Naive thymus-derived CD4-positive, alpha-beta T cell (primary cell): ENCODE measurements at regions not wholly inside any gene's neighbourhood (a gene's known extent, or its start where the extent isn't known, plus 50 kb on each side); places are given as distances from the start of the nearest gene placed in this dataset.
"Not testable (repeated sequence)": the region's sequence is repeated elsewhere in the genome, so short reads cannot be mapped to it uniquely, and the experiment has no call there.

ENCODE experiments used
- ATAC-seq: fragments of 150-1000 bp; cut with Tn5 transposase; 2 replicates; pipeline ENCODE4 v1.10.0; 2021; ENCODE audit warnings: mild to moderate bottlenecking, moderate library complexity
- CTCF ChIA-PET: fragments of 350-600 bp; sonication (Branson Sonifier 250); formaldehyde crosslinking; loops from one replicate; lab custom pipeline; 2021; ENCODE audit warnings: antibody characterized with exemption; lab: Charles Lee
- POLR2A ChIA-PET: fragments of 350-600 bp; sonication (Branson Sonifier 250); formaldehyde crosslinking; loops from one replicate; lab custom pipeline; 2021; ENCODE audit warnings: antibody characterized with exemption, inconsistent platforms; lab: Charles Lee
- DNase-seq, 9 donors: peaks; one replicate each; pipeline versions ENCODE4 v3.0.0 to v3.0.0-alpha.2; 2020 to 2022; ENCODE audit warnings: mixed read lengths in 1 of 9
- H3K27ac ChIP-seq: one replicate; pipeline ENCODE4 v1.7.0; 2013; ENCODE audit warnings: mild to moderate bottlenecking, low read depth, low read length, moderate library complexity
- H3K27me3 ChIP-seq, 2 donors: one replicate each; pipeline ENCODE4 v1.7.0; 2013; ENCODE audit warnings: low read length in 2 of 2, mild to moderate bottlenecking in 2 of 2, moderate library complexity in 2 of 2; ENCODE audit not compliant: control insufficient read depth in 2 of 2, insufficient read depth in 2 of 2
- H3K36me3 ChIP-seq, 3 experiments: 1 replicate in 2 of 3; 2 replicates in 1 of 3; pipeline ENCODE4 v1.7.0; 2013; ENCODE audit warnings: low read length in 3 of 3, mild to moderate bottlenecking in 3 of 3, moderate library complexity in 1 of 3; ENCODE audit not compliant: insufficient read depth in 3 of 3, control insufficient read depth in 2 of 3
- H3K4me1 ChIP-seq, 2 donors: one replicate each; pipeline ENCODE4 v1.7.0; 2013; ENCODE audit warnings: low read length in 2 of 2, mild to moderate bottlenecking in 2 of 2, moderate library complexity in 1 of 2; ENCODE audit not compliant: control insufficient read depth in 2 of 2, insufficient read depth in 2 of 2
- H3K4me3 ChIP-seq: 2 replicates; pipeline ENCODE4 v1.7.0; 2013; ENCODE audit warnings: mild to moderate bottlenecking, low read length
- H3K9me3 ChIP-seq, 3 experiments: 1 replicate in 2 of 3; 2 replicates in 1 of 3; pipeline ENCODE4 v1.7.0; 2013; ENCODE audit warnings: low read length in 3 of 3; ENCODE audit not compliant: control insufficient read depth in 2 of 3
- H3K27ac Mint-ChIP-seq, 9 donors: one replicate each; pipeline ENCODE4 v1.8.0; 2020 to 2022; ENCODE audit warnings: mixed read lengths in 9 of 9, mild to moderate bottlenecking in 8 of 9, moderate library complexity in 5 of 9, inconsistent platforms in 2 of 9
- H3K27me3 Mint-ChIP-seq, 5 donors: one replicate each; pipeline ENCODE4 v1.8.0; 2021 to 2022; ENCODE audit warnings: mixed read lengths in 5 of 5, mild to moderate bottlenecking in 1 of 5
- H3K36me3 Mint-ChIP-seq, 5 donors: one replicate each; pipeline ENCODE4 v1.8.0; 2020 to 2022; ENCODE audit warnings: mixed read lengths in 5 of 5, mild to moderate bottlenecking in 3 of 5, inconsistent platforms in 1 of 5
- H3K4me1 Mint-ChIP-seq, 7 donors: one replicate each; pipeline ENCODE4 v1.8.0; 2020 to 2022; ENCODE audit warnings: mixed read lengths in 7 of 7, mild to moderate bottlenecking in 3 of 7, inconsistent platforms in 1 of 7
- H3K4me3 Mint-ChIP-seq, 10 donors: one replicate each; pipeline ENCODE4 v1.8.0; 2020 to 2022; ENCODE audit warnings: mild to moderate bottlenecking in 10 of 10, mixed read lengths in 10 of 10, moderate library complexity in 6 of 10, inconsistent platforms in 2 of 10
- H3K9me3 Mint-ChIP-seq, 11 donors: one replicate each; pipeline ENCODE4 v1.8.0; 2020 to 2022; ENCODE audit warnings: mixed read lengths in 11 of 11, mild to moderate bottlenecking in 4 of 11, inconsistent platforms in 1 of 11, moderate library complexity in 1 of 11
- intact Hi-C, 2 donors: fragments of 100-400 bp; cut with micrococcal nuclease; formaldehyde crosslinking; loops; one replicate each; pipeline ENCODE4 v1.15.1; 2023

DNA sequence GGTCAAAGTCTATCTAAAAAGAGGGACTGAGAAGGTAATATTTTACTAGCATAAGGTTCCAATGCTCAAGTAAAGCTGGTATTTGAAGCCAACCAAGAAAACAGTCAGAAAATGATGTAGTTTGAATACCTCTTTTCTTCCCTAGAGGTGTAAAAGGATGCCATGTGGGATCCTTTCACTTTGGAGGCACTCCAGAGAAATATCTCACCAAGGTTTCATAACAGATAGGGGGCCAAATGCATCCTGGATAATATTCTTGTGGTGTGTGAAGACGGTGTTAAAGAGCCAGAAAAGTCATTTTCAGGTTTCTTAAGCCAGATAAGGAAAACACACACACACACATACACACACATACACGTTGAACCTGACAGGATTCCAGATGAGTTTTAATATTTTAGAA lies 136.1 kb upstream of the PRKD1 start:
- H3K36me3 ChIP-seq, result no peaks in the 10 kb centered on the region
- H3K27ac ChIP-seq, result no peak overlapping the region
- POLR2A ChIA-PET, result no interaction called here
- ATAC-seq (no peak), DNase-seq (no peak)
- no peaks in the 10 kb centered on the region for H3K27me3 ChIP-seq
- Mint-ChIP-seq H3K27me3 (no peaks in the 10 kb centered on the region), H3K4me1 (no peaks in the 10 kb centered on the region), H3K4me3 (no peak overlapping the region), H3K9me3 (peaks cover 0 to 15% (median 9%) of the 10 kb centered on the region in 11 donors), H3K27ac (no peak overlapping the region), H3K36me3 (no peaks in the 10 kb centered on the region)
- no peaks in the 10 kb centered on the region for H3K9me3 ChIP-seq
- CTCF ChIA-PET, result no interaction called here
- no peak overlapping the region for H3K4me3 ChIP-seq
- H3K4me1 ChIP-seq, result no peaks in the 10 kb centered on the region
- intact Hi-C loops, result no loop called here

DNA sequence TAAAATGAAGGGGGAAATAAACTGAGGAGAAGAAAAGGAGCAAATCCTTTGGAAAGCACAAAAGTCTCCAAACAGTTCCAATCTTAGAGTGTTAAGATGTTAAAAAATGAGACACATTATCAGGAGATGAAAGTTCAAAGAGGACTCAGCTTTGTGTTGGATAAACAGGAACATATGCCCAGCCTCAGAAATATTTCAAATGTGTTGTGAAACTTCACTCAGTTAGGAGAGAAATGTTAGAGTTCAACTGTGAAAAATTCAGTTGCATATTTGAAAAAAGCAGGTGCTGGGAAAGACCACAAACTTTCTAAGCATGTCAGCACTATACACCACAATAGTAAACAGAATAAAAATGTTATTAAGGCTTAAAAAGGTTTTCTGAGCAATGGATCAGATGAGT lies 136.8 kb upstream of the PRKD1 start:
- H3K27ac Mint-ChIP-seq, result no peak overlapping the region
- no peaks in the 10 kb centered on the region for H3K36me3 ChIP-seq
- H3K4me1 Mint-ChIP-seq, result no peaks in the 10 kb centered on the region
- H3K27me3 Mint-ChIP-seq, result no peaks in the 10 kb centered on the region
- CTCF ChIA-PET, result no interaction called here
- H3K27ac ChIP-seq, result no peak overlapping the region
- no peaks in the 10 kb centered on the region for H3K36me3 Mint-ChIP-seq
- ATAC-seq (no peak), DNase-seq (no peak)
- no peaks in the 10 kb centered on the region for H3K27me3 ChIP-seq
- no peak overlapping the region for H3K4me3 ChIP-seq
- H3K4me3 Mint-ChIP-seq, result no peak overlapping the region
- intact Hi-C loops, result no loop called here
- peaks cover 0 to 21% (median 9%) of the 10 kb centered on the region in 11 donors for H3K9me3 Mint-ChIP-seq
- no peaks in the 10 kb centered on the region for H3K9me3 ChIP-seq
- no peaks in the 10 kb centered on the region for H3K4me1 ChIP-seq
- POLR2A ChIA-PET, result no interaction called here

DNA sequence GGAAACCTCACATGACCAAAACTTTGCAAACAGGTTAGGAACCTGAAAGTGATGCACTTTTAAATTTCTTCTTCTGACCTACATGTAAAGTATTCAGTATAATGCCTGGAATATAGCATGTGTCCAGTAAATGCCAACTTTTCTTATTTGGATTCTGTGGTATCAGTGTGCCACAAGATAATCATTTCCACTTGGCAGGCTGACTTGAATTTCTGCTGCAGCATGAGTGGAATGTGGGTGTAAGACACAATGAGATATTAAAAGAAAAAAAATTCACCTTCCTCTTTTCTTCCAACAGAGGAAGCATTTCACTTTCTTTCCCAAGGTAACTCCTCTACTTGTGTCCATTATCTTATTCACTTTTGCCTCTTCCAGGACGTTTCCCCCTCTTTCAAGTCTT lies 141.9 kb upstream of the PRKD1 start:
- Mint-ChIP-seq H3K4me3 (no peak overlapping the region), H3K36me3 (peaks cover 0 to 3% (median 0%) of the 10 kb centered on the region in 5 donors), H3K9me3 (peaks cover 6 to 39% (median 17%) of the 10 kb centered on the region in 11 donors), H3K27ac (no peak overlapping the region), H3K4me1 (no peaks in the 10 kb centered on the region), H3K27me3 (no peaks in the 10 kb centered on the region)
- ATAC-seq, result no peak
- Histone ChIP-seq H3K27ac (no peak overlapping the region), H3K4me3 (no peak overlapping the region), H3K4me1 (no peaks in the 10 kb centered on the region), H3K36me3 (no peaks in the 10 kb centered on the region), H3K27me3 (no peaks in the 10 kb centered on the region), H3K9me3 (peaks cover 0 to 8% (median 0%) of the 10 kb centered on the region in 3 experiments)
- intact Hi-C loops, result no loop called here
- ChIA-PET POLR2A (no interaction called here), CTCF (no interaction called here)
- DNase-seq, result no peak

DNA sequence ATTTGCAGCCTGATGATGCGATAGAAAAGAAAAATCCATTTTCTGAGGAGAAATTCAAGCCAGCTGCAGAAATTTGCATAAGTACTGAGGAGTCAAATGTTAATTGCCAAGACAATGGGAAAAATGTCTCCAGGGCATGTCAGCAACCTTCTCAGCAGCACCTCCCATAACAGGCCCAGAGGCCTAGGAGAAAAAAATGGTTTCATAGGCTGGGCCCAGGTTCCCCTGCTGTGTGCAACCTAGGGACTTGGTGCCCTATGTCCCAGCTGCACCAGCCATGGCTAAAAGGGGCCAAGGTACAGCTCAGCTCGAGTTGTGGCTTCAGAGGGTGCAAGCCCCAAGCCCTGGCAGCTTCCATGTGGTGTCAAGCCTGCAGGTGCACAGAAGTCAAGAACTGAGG lies 144.8 kb upstream of the PRKD1 start:
- H3K4me1 ChIP-seq, H3K27me3 ChIP-seq, H3K36me3 ChIP-seq, H3K9me3 ChIP-seq, H3K36me3 Mint-ChIP-seq, H3K4me3 ChIP-seq, H3K27ac ChIP-seq, CTCF ChIA-PET, H3K27me3 Mint-ChIP-seq, ATAC-seq, H3K27ac Mint-ChIP-seq, DNase-seq, H3K4me3 Mint-ChIP-seq, intact Hi-C loops, POLR2A ChIA-PET, H3K4me1 Mint-ChIP-seq: not testable (repeated sequence)
- H3K9me3 Mint-ChIP-seq, result peaks cover 6 to 41% (median 14%) of the 10 kb centered on the region in 11 donors

DNA sequence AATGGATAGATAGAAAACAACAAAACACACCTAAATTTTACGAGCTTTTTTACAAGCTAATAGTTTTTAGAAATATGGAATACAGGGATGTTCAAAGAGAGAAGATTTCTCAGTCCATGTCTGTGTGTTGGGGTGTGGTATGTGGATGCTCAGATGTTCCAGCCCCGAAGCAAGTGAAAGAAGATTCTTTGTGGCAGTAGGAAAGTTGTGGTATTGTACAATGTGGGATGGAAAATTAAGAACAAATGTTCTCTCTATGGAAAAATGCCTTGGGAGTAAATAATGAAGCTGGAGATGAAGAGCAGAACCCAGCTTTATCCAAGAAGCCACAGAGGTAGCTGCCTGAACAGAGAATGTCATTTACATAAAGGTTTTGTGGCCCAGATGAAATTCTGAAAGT lies 150.3 kb upstream of the PRKD1 start:
- CTCF ChIA-PET, result no interaction called here
- peaks cover 2 to 27% (median 10%) of the 10 kb centered on the region in 11 donors for H3K9me3 Mint-ChIP-seq
- H3K27ac Mint-ChIP-seq, result no peak overlapping the region
- Histone ChIP-seq H3K27me3 (no peaks in the 10 kb centered on the region), H3K4me1 (no peaks in the 10 kb centered on the region), H3K27ac (no peak overlapping the region), H3K4me3 (no peak overlapping the region), H3K9me3 (peaks cover 0 to under 1% (median 0%) of the 10 kb centered on the region in 3 experiments), H3K36me3 (no peaks in the 10 kb centered on the region)
- POLR2A ChIA-PET, result no interaction called here
- H3K4me3 Mint-ChIP-seq, result no peak overlapping the region
- intact Hi-C loops, result no loop called here
- no peaks in the 10 kb centered on the region for H3K4me1 Mint-ChIP-seq
- no peak for DNase-seq
- no peak for ATAC-seq
- H3K27me3 Mint-ChIP-seq, result no peaks in the 10 kb centered on the region
- no peaks in the 10 kb centered on the region for H3K36me3 Mint-ChIP-seq

DNA sequence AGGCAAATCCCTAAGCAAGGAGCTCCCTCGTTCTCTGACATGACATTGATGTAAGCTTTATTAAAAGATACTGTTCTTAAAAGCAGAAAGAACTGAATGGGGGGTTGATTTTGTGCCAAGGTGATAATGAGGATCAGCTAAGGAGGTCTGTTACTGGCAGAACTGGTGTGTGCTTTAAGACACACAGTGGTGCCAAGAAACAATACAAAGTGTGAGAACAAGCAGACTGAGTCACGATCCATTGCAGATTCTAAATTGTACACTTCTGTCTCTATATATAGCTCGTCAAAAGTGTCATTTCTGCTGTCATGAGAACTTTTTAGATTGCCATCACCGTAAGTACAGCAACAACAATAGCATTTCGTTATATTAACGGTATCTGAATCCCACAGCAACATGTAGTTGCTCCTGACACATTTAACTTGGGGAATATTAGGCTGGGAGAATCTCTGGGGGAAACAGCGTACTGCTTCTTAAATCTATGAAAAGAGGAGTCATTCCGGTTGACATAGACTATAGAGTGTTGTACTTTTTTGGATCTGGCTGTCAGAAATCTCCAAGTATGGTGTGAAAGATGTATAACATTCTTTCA lies 151.3 kb upstream of the PRKD1 start:
- Histone ChIP-seq H3K27ac (no peak overlapping the region), H3K4me1 (no peaks in the 10 kb centered on the region), H3K27me3 (no peaks in the 10 kb centered on the region), H3K36me3 (no peaks in the 10 kb centered on the region), H3K4me3 (no peak overlapping the region), H3K9me3 (no peaks in the 10 kb centered on the region)
- H3K4me3 Mint-ChIP-seq, result no peak overlapping the region
- no peaks in the 10 kb centered on the region for H3K36me3 Mint-ChIP-seq
- H3K27me3 Mint-ChIP-seq, result no peaks in the 10 kb centered on the region
- no peaks in the 10 kb centered on the region for H3K4me1 Mint-ChIP-seq
- CTCF ChIA-PET, result no interaction called here
- peaks cover 0 to 19% (median 9%) of the 10 kb centered on the region in 11 donors for H3K9me3 Mint-ChIP-seq
- no peak overlapping the region for H3K27ac Mint-ChIP-seq
- intact Hi-C loops, result no loop called here
- DNase-seq, result no peak
- POLR2A ChIA-PET, result no interaction called here
- ATAC-seq, result no peak

DNA sequence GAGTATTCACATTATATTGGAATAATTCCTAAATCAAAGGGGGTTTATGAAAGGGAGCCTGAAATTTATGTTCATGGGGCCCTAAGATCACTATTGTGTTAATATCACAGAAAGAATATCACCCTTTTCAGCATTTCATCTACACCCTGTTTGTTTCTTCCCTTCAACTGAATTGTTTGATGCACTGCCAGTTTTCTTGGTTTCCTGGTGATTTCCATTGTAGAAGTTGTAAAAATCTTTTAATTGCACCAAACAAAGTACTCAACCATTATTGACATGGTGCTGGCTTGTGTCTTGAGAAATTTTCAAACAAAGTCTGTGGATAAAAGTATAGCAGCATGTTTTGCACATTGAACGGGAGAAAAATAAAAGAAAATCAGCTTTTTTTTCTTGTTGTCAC lies 154.8 kb upstream of the PRKD1 start:
- intact Hi-C loops, result no loop called here
- no peaks in the 10 kb centered on the region for H3K4me1 ChIP-seq
- ChIA-PET POLR2A (no interaction called here), CTCF (no interaction called here)
- no peak overlapping the region for H3K27ac ChIP-seq
- peaks cover 0 to 4% (median 0%) of the 10 kb centered on the region in 5 donors for H3K36me3 Mint-ChIP-seq
- no peak for DNase-seq
- no peak overlapping the region for H3K4me3 Mint-ChIP-seq
- H3K4me1 Mint-ChIP-seq, result no peaks in the 10 kb centered on the region
- no peak overlapping the region for H3K27ac Mint-ChIP-seq
- no peak for ATAC-seq
- H3K9me3 Mint-ChIP-seq, result peaks cover 2 to 19% (median 9%) of the 10 kb centered on the region in 11 donors
- H3K9me3 ChIP-seq, result no peaks in the 10 kb centered on the region
- no peaks in the 10 kb centered on the region for H3K36me3 ChIP-seq
- H3K27me3 Mint-ChIP-seq, result peaks cover 0 to 8% (median 0%) of the 10 kb centered on the region in 5 donors
- H3K27me3 ChIP-seq, result no peaks in the 10 kb centered on the region
- no peak overlapping the region for H3K4me3 ChIP-seq
